Panc1 (cell line): ENCODE measurements at regions not wholly inside any gene's neighbourhood (a gene's known extent, or its start where the extent isn't known, plus 50 kb on each side); places are given as distances from the start of the nearest gene placed in this dataset.

Source experiments
- CTCF ChIP-seq: fragments of 450-650 bp; IDR thresholded peaks from 2 replicates; pipeline ENCODE4 v1.5.1; 2017; ENCODE audit warnings: mild to moderate bottlenecking
- POLR2AphosphoS5 ChIP-seq: IDR thresholded peaks from 2 replicates; pipeline ENCODE4 v1.6.1; 2012; ENCODE audit warnings: mild to moderate bottlenecking, low read depth, low read length, moderate library complexity
- SIN3A ChIP-seq: IDR thresholded peaks from 2 replicates; pipeline ENCODE4 v1.6.1; 2012; ENCODE audit warnings: low read depth, mild to moderate bottlenecking, low read length, moderate library complexity, borderline replicate concordance; ENCODE audit not compliant: insufficient read depth
- TCF7L2 ChIP-seq: IDR thresholded peaks from 2 replicates; pipeline ENCODE4 v1.6.1; 2011; ENCODE audit warnings: mild to moderate bottlenecking, low read depth, low read length, inconsistent platforms

- TF ChIP-seq POLR2AphosphoS5 (no peak), CTCF (no peak), TCF7L2 (no peak), SIN3A (no peak)
Measured at GRCh38 chr2:155972916-155973315, 359.6 kb downstream of the NR4A2 start.
